Astrocyte of the spinal cord (primary cell): ENCODE measurements at regions not wholly inside any gene's neighbourhood (a gene's known extent, or its start where the extent isn't known, plus 50 kb on each side); places are given as distances from the start of the nearest gene placed in this dataset.

Experiments
- DNase-seq: peaks from one replicate; pipeline ENCODE4 v3.0.0; 2011; ENCODE audit warnings: low read depth, low spot score
- H3K4me3 ChIP-seq: 2 replicates; pipeline ENCODE4 v1.5.1; 2011; ENCODE audit warnings: low read depth, mild to moderate bottlenecking, low read length, moderate library complexity
- in situ Hi-C: cut with HindIII; loops from 2 replicates; pipeline ENCODE4 v1.10.0; 2017; ENCODE audit warnings: low sequenced_read_pairs
- TF ChIP-seq, protein P1 (sequence below): IDR thresholded peaks from 2 replicates; pipeline ENCODE4 v1.5.1; 2012; ENCODE audit warnings: low read depth, mild to moderate bottlenecking, low read length, inconsistent platforms

GRCh38 chr7:148950806-148951205 is 66.7 kb upstream of the EZH2 start:
- in situ Hi-C loops = no loop called here
- TF ChIP-seq, protein P1, sequence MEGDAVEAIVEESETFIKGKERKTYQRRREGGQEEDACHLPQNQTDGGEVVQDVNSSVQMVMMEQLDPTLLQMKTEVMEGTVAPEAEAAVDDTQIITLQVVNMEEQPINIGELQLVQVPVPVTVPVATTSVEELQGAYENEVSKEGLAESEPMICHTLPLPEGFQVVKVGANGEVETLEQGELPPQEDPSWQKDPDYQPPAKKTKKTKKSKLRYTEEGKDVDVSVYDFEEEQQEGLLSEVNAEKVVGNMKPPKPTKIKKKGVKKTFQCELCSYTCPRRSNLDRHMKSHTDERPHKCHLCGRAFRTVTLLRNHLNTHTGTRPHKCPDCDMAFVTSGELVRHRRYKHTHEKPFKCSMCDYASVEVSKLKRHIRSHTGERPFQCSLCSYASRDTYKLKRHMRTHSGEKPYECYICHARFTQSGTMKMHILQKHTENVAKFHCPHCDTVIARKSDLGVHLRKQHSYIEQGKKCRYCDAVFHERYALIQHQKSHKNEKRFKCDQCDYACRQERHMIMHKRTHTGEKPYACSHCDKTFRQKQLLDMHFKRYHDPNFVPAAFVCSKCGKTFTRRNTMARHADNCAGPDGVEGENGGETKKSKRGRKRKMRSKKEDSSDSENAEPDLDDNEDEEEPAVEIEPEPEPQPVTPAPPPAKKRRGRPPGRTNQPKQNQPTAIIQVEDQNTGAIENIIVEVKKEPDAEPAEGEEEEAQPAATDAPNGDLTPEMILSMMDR = no peak
- no peak for DNase-seq
- H3K4me3 ChIP-seq = no peak overlapping the region

DNA sequence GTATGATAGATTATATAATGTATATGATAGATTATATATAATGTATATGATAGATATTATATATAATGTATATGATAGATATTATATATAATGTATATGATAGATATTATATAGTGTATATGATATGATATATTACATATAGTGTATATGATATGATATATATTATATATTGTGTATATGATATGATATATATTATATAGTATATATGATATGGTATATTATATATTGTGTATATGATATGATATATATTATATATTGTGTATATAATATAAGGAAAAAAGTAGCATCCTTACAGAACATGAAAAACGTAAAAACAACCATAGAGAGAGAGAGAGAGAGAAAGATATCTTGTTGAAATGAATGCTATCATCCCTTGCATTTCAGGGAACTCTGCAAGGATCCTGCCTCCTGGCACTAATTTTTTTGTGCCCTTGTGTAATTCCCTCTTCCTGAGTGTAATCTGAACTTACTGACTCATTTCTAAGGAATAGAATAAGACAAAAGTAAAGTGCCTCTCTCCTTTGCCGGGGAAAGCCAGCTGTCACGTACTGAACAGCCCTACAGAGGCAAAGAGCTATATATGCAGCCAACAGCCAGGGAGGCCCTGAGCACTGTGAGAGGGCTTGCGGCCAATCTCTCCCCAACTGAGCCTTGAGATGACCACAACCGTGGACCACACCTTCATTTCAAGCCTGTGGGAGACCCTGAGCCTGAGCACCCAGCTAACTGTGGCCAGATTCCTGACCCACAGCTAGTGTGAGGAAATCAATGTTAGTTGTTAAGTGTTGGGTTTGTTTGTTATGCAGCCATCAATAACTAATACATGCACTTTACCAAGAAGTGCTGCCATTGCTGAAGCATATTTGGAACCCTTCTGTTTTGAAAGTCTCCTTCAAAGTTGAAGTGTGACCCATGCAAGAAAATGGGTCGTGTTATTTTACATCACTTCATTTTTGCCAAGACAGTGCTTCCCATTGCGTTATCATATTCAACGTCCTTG is 61.1 kb upstream of the EZH2 start:
- TF ChIP-seq, protein P1 = no peak
- H3K4me3 ChIP-seq = no peak overlapping the region
- DNase-seq = peak; percentile 36
- in situ Hi-C loops = no loop called here

DNA sequence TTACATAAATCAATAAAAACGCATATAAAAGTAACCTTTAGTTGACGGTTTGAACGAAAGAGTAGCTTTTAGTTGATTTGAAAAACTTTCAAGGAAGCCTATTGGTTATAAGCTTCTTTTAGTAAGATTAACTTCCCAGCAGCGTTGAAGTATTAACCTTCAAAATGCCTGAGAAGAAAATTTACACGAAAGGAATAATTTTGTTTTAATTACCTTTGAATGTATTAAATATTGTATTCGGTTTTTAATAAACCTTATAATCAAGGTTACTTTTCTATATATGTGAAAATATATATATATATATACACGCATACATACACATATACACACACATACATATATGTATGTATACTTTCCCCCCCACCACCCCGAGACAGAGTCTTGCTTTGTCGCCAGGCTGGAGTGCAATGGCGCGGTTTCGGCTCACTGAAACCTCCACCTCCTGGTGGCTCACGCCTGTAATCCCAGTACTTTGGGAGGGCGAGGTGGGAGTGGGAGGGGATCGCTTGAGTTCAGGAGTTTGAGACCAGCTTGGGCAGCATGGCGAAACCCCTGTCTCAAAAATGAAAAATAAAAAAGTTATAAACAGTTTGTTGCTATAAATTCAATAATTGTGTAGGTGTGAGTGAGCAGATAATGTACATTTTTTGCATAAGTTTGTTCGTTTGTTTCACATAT is 57.6 kb upstream of the EZH2 start:
- peak overlapping the region; percentile 81 for H3K4me3 ChIP-seq
- in situ Hi-C loops = no loop called here
- TF ChIP-seq, protein P1 = peak; percentile 43
- DNase-seq = peak; percentile 53

DNA sequence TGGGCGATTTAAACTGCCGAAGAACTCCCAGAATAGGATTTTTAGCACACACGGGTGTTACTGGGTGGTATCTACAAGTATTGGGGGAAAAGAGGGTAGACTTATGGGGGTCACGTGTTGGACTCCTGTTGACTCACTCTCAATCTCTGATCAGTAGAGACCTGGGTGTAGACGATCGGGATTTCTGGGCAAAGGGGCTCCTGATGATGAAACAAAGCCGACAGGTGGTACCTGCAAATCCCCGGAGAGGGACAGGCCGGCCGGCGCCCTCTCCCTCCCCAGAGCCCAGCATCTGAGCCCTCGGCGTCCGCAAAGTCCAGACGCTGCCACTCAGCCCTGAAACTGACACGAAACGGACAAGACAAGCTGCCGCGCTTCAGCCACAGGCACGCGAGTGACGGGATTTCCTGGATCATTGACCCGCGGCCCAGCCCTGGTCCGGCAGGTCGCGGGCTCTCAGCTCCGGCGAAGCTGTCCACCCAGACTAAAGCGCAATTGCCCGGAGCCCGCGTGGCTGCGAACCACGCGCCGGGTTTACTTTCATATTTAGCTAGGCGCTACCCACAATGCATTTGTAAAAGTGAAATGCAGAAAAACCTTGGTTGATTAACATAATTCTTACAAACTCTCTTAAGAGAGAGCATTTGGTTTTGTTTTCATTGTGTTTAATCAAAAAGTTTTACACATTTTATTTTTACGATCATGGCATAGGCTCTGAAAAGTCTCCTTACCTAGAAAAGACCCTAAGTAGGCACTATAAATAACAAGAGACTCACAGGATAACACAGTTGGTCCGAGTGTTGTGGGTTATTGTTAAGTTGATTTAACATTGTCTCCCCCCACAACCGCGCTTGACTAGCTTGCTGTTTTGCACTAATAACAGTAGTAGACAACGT is 56.9 kb upstream of the EZH2 start:
- in situ Hi-C loops = no loop called here

GRCh38 chr7:148939128-148939755 is 55.2 kb upstream of the EZH2 start:
- no peak overlapping the region for H3K4me3 ChIP-seq
- in situ Hi-C loops = no loop called here
- TF ChIP-seq, protein P1 = no peak
- DNase-seq = no peak

More for the DNA sequence above, 56.9 kb upstream of the EZH2 start:
- peak; percentile 91 for DNase-seq
- peak overlapping the region; percentile 81 for H3K4me3 ChIP-seq
- TF ChIP-seq, protein P1 = no peak
